Tibial nerve (tissue), 3 donors: ENCODE measurements at regions not wholly inside any gene's neighbourhood (a gene's known extent, or its start where the extent isn't known, plus 50 kb on each side); places are given as distances from the start of the nearest gene placed in this dataset.

Experiments
- POLR2A ChIP-seq, 2 donors: fragments of 450-650 bp; IDR thresholded peaks; one replicate each; pipeline ENCODE4 v1.6.1; 2017; ENCODE audit warnings: antibody characterized with exemption in 2 of 2, mild to moderate bottlenecking in 2 of 2, moderate library complexity in 2 of 2
- TF ChIP-seq, protein P1 (sequence below), 5 experiments: fragments of 200-600 bp in 3 of 5; fragments of 450-650 bp in 2 of 5; sonication (generic) in 3 of 5; IDR thresholded peaks; one replicate each; pipeline ENCODE4 v1.5.1; 2016 to 2019; ENCODE audit warnings: antibody characterized with exemption in 5 of 5, mild to moderate bottlenecking in 3 of 5, moderate library complexity in 2 of 5

DNA sequence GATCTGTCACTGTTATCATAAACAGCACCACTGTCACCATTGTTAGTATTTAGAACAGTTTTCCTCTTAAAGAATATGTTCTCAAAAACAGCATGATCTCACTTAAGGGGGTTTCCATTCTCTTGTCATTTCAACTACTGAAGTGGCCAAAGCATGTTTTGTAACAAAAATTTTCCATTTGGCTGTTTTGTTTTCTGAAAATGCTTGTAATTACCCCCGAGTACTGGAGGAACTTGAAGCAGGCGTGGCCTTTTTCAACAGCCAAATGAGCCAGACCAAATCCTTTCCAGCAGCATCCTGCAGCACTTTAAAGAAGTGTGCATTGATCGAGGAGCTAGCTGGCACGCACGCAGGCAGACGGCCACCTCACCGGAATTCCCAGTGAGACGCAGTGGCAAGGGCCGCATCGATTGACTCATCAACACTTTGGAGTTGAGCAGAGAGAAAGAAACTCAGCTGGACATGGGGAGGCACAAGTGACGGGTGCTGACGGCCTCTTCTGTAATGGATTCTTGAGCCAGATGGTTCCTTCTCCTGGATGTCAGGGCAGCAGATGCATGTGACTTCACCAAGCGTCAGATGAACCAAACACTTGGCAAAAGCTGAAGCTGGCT, 234.3 kb upstream of the IGF1R start:
- TF ChIP-seq, protein P1, sequence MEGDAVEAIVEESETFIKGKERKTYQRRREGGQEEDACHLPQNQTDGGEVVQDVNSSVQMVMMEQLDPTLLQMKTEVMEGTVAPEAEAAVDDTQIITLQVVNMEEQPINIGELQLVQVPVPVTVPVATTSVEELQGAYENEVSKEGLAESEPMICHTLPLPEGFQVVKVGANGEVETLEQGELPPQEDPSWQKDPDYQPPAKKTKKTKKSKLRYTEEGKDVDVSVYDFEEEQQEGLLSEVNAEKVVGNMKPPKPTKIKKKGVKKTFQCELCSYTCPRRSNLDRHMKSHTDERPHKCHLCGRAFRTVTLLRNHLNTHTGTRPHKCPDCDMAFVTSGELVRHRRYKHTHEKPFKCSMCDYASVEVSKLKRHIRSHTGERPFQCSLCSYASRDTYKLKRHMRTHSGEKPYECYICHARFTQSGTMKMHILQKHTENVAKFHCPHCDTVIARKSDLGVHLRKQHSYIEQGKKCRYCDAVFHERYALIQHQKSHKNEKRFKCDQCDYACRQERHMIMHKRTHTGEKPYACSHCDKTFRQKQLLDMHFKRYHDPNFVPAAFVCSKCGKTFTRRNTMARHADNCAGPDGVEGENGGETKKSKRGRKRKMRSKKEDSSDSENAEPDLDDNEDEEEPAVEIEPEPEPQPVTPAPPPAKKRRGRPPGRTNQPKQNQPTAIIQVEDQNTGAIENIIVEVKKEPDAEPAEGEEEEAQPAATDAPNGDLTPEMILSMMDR (IDR thresholded peaks at IDR 0.05): no peak
- no peak for TF ChIP-seq POLR2A (IDR thresholded peaks at IDR 0.05)
